Activated CD4-positive, alpha-beta T cell treated with anti-CD3 and anti-CD28 coated beads for 36 hours (primary cell): ENCODE measurements at regions not wholly inside any gene's neighbourhood (a gene's known extent, or its start where the extent isn't known, plus 50 kb on each side); places are given as distances from the start of the nearest gene placed in this dataset.

Experiments used
- ATAC-seq: fragments of 200-7000 bp; cut with Tn5 transposase; one replicate; pipeline ENCODE4 v1.10.0; 2021; ENCODE audit warnings: mild to moderate bottlenecking, moderate library complexity
- CTCF ChIA-PET: fragments of 350-600 bp; sonication (Branson Sonifier 250); formaldehyde crosslinking; loops from one replicate; lab custom pipeline; 2021; ENCODE audit warnings: antibody characterized with exemption; lab: Charles Lee
- POLR2A ChIA-PET: fragments of 350-600 bp; sonication (Branson Sonifier 250); formaldehyde crosslinking; loops from one replicate; lab custom pipeline; 2021; ENCODE audit warnings: antibody characterized with exemption, inconsistent platforms; lab: Charles Lee
- DNase-seq: peaks from one replicate; pipeline ENCODE4 v3.0.0-alpha.2; 2020
- H3K27ac Mint-ChIP-seq: one replicate; pipeline ENCODE4 v1.8.0; 2021; ENCODE audit warnings: mixed read lengths
- H3K27me3 Mint-ChIP-seq: one replicate; pipeline ENCODE4 v1.8.0; 2021; ENCODE audit warnings: mixed read lengths
- H3K36me3 Mint-ChIP-seq: one replicate; pipeline ENCODE4 v1.8.0; 2021; ENCODE audit warnings: low read depth, mixed read lengths
- H3K4me1 Mint-ChIP-seq: one replicate; pipeline ENCODE4 v1.8.0; 2021; ENCODE audit warnings: mixed read lengths
- H3K4me3 Mint-ChIP-seq: one replicate; pipeline ENCODE4 v1.8.0; 2021; ENCODE audit warnings: mild to moderate bottlenecking, moderate library complexity, mixed read lengths
- H3K9me3 Mint-ChIP-seq: one replicate; pipeline ENCODE4 v1.8.0; 2021; ENCODE audit warnings: low read depth, mixed read lengths
- intact Hi-C, 2 experiments: fragments of 100-400 bp; cut with DNase I in 1 of 2; cut with micrococcal nuclease in 1 of 2; formaldehyde crosslinking; loops; one replicate each; pipeline versions ENCODE4 v1.14.2 to v1.15.1; 2022 to 2024; cut with DNase I, micrococcal nuclease

- intact Hi-C loops = no loop called here
- Mint-ChIP-seq H3K27ac (no peak overlapping the region), H3K4me1 (no peaks in the 10 kb centered on the region), H3K27me3 (no peaks in the 10 kb centered on the region), H3K9me3 (peaks cover 10% of the 10 kb centered on the region), H3K36me3 (no peaks in the 10 kb centered on the region), H3K4me3 (no peak overlapping the region)
- POLR2A ChIA-PET = no interaction called here
- ATAC-seq = no peak
- no peak for DNase-seq
- CTCF ChIA-PET = interaction anchor here (0.6 kb wide), 1 partner anchor 96 kb away, joined by 3 read pairs; no protein-coding TSS in a partner anchor
These were observed 280.0 kb downstream of the BMP7 start for GRCh38 chr20:56986476-56986875.

- no peak overlapping the region for H3K27ac Mint-ChIP-seq
- intact Hi-C loops = no loop called here
- H3K36me3 Mint-ChIP-seq = no peaks in the 10 kb centered on the region
- ChIA-PET CTCF (no interaction called here), POLR2A (no interaction called here)
- DNase-seq = no peak
- no peaks in the 10 kb centered on the region for H3K4me1 Mint-ChIP-seq
- ATAC-seq = no peak
- H3K27me3 Mint-ChIP-seq = no peaks in the 10 kb centered on the region
- H3K9me3 Mint-ChIP-seq = peaks cover 10% of the 10 kb centered on the region
- no peak overlapping the region for H3K4me3 Mint-ChIP-seq
These were observed 279.3 kb downstream of the BMP7 start for GRCh38 chr20:56986931-56987720.

GRCh38 chr20:56987986-56988385, 278.5 kb downstream of the BMP7 start:
- Mint-ChIP-seq H3K4me3 (no peak overlapping the region), H3K9me3 (peaks cover 10% of the 10 kb centered on the region), H3K36me3 (no peaks in the 10 kb centered on the region), H3K27ac (no peak overlapping the region), H3K4me1 (no peaks in the 10 kb centered on the region), H3K27me3 (no peaks in the 10 kb centered on the region)
- DNase-seq = no peak
- ChIA-PET POLR2A (no interaction called here), CTCF (no interaction called here)
- intact Hi-C loops = no loop called here
- no peak for ATAC-seq

GRCh38 chr20:56988446-56988845, 278.0 kb downstream of the BMP7 start:
- DNase-seq (no peak), ATAC-seq (no peak)
- Mint-ChIP-seq H3K4me1 (no peaks in the 10 kb centered on the region), H3K36me3 (no peaks in the 10 kb centered on the region), H3K27me3 (no peaks in the 10 kb centered on the region), H3K27ac (no peak overlapping the region), H3K9me3 (peaks cover 9% of the 10 kb centered on the region), H3K4me3 (no peak overlapping the region)
- ChIA-PET CTCF (no interaction called here), POLR2A (no interaction called here)
- intact Hi-C loops = no loop called here

- peak; percentile 42 for ATAC-seq
- ChIA-PET CTCF (no interaction called here), POLR2A (no interaction called here)
- Mint-ChIP-seq H3K27ac (no peak overlapping the region), H3K4me3 (no peak overlapping the region), H3K9me3 (peaks cover 6% of the 10 kb centered on the region), H3K27me3 (no peaks in the 10 kb centered on the region), H3K36me3 (no peaks in the 10 kb centered on the region), H3K4me1 (no peaks in the 10 kb centered on the region)
- intact Hi-C loops = no loop called here
- DNase-seq = no peak
These were observed 276.9 kb downstream of the BMP7 start for GRCh38 chr20:56989516-56989915.

- CTCF ChIA-PET = no interaction called here
- POLR2A ChIA-PET = no interaction called here
These were observed 273.4 kb downstream of the BMP7 start for GRCh38 chr20:56993020-56993559.

GRCh38 chr20:56994006-56994405, 272.4 kb downstream of the BMP7 start:
- H3K27me3 Mint-ChIP-seq = peaks cover 4% of the 10 kb centered on the region
- intact Hi-C loops = no loop called here

More at GRCh38 chr20:56993020-56993559, 273.4 kb downstream of the BMP7 start:
- Mint-ChIP-seq H3K27me3 (peaks cover 4% of the 10 kb centered on the region), H3K27ac (no peak overlapping the region), H3K4me3 (no peak overlapping the region), H3K4me1 (no peaks in the 10 kb centered on the region), H3K9me3 (no peaks in the 10 kb centered on the region), H3K36me3 (no peaks in the 10 kb centered on the region)
- ATAC-seq (no peak), DNase-seq (no peak)
- intact Hi-C loops = no loop called here

GRCh38 chr20:56995149-56995548, 271.3 kb downstream of the BMP7 start:
- ChIA-PET CTCF (interaction anchor here (0.7 to 1.0 kb wide), 4 partner anchors 10 to 795 kb away, joined by 3 read pairs; no protein-coding TSS in a partner anchor), POLR2A (no interaction called here)
- Mint-ChIP-seq H3K9me3 (peaks cover 9% of the 10 kb centered on the region), H3K4me1 (no peaks in the 10 kb centered on the region), H3K27me3 (peaks cover 4% of the 10 kb centered on the region), H3K4me3 (no peak overlapping the region), H3K36me3 (no peaks in the 10 kb centered on the region), H3K27ac (no peak overlapping the region)
- intact Hi-C loops = loop anchor here (1.0 to 5.0 kb wide), 2 partner anchors 443 to 445 kb away; no protein-coding TSS in a partner anchor
- DNase-seq (no peak), ATAC-seq (no peak)

More at GRCh38 chr20:56994006-56994405, 272.4 kb downstream of the BMP7 start:
- Mint-ChIP-seq H3K9me3 (peaks cover 6% of the 10 kb centered on the region), H3K4me1 (no peaks in the 10 kb centered on the region), H3K36me3 (no peaks in the 10 kb centered on the region), H3K4me3 (no peak overlapping the region), H3K27ac (no peak overlapping the region)
- CTCF ChIA-PET = interaction anchor here (0.6 to 1.1 kb wide), 2 partner anchors 37 to 149 kb away, joined by 3 read pairs; no protein-coding TSS in a partner anchor
- no peak for ATAC-seq
- no peak for DNase-seq
- POLR2A ChIA-PET = no interaction called here

GRCh38 chr20:56995635-56996075, 270.8 kb downstream of the BMP7 start:
- H3K4me1 Mint-ChIP-seq = no peaks in the 10 kb centered on the region
- ATAC-seq (no peak), DNase-seq (peak; percentile 57)
- POLR2A ChIA-PET = no interaction called here
- CTCF ChIA-PET = interaction anchor here (0.8 to 1.0 kb wide), 3 partner anchors 11 to 445 kb away, joined by 3 read pairs; no protein-coding TSS in a partner anchor
- H3K27ac Mint-ChIP-seq = no peak overlapping the region
- intact Hi-C loops = loop anchor here (1.0 to 5.0 kb wide), 2 partner anchors 443 to 445 kb away; no protein-coding TSS in a partner anchor
- H3K9me3 Mint-ChIP-seq = peaks cover 9% of the 10 kb centered on the region
- peaks cover 4% of the 10 kb centered on the region for H3K27me3 Mint-ChIP-seq
- H3K4me3 Mint-ChIP-seq = no peak overlapping the region
- no peaks in the 10 kb centered on the region for H3K36me3 Mint-ChIP-seq

GRCh38 chr20:56996533-56996932, 269.9 kb downstream of the BMP7 start:
- Mint-ChIP-seq H3K27ac (no peak overlapping the region), H3K9me3 (peaks cover 9% of the 10 kb centered on the region), H3K4me1 (no peaks in the 10 kb centered on the region), H3K27me3 (peaks cover 4% of the 10 kb centered on the region), H3K4me3 (no peak overlapping the region), H3K36me3 (no peaks in the 10 kb centered on the region)
- intact Hi-C loops = loop anchor here in 1 of 2 experiments (5.0 kb wide), 1 partner anchor 444 kb away; no protein-coding TSS in a partner anchor
- ATAC-seq (no peak), DNase-seq (no peak)
- ChIA-PET CTCF (no interaction called here), POLR2A (no interaction called here)

GRCh38 chr20:56998438-56998837, 268.0 kb downstream of the BMP7 start:
- no peaks in the 10 kb centered on the region for H3K36me3 Mint-ChIP-seq
- intact Hi-C loops = loop anchor here in 1 of 2 experiments (5.0 kb wide), 1 partner anchor 446 kb away; no protein-coding TSS in a partner anchor
- H3K4me1 Mint-ChIP-seq = no peaks in the 10 kb centered on the region
- no peak overlapping the region for H3K27ac Mint-ChIP-seq
- DNase-seq = no peak
- peaks cover 9% of the 10 kb centered on the region for H3K9me3 Mint-ChIP-seq
- no peak overlapping the region for H3K4me3 Mint-ChIP-seq
- peaks cover 4% of the 10 kb centered on the region for H3K27me3 Mint-ChIP-seq
- CTCF ChIA-PET = no interaction called here
- POLR2A ChIA-PET = no interaction called here
- ATAC-seq = no peak
